NCI-H2029 (cell line): ENCODE measurements at regions not wholly inside any gene's neighbourhood (a gene's known extent, or its start where the extent isn't known, plus 50 kb on each side); places are given as distances from the start of the nearest gene placed in this dataset.

Experiments used
- DNase-seq: peaks from one replicate; lab custom pipeline; 2025; lab: John Stamatoyannopoulos, UW

GRCh38 chr6:50217841-50218240, 168.1 kb upstream of the DEFB112 start:
- DNase-seq: no peak

- DNase-seq: no peak
Observed at GRCh38 chr6:50236164-50236563, 186.4 kb upstream of the DEFB112 start.

GRCh38 chr6:50239853-50240252, 190.1 kb upstream of the DEFB112 start:
- DNase-seq: no peak

GRCh38 chr6:50240986-50241385, 191.3 kb upstream of the DEFB112 start:
- DNase-seq: no peak

- DNase-seq: no peak
Observed at GRCh38 chr6:50249493-50249892, 199.8 kb upstream of the DEFB112 start.

- DNase-seq: no peak
Observed at GRCh38 chr6:50257322-50257721, 207.6 kb upstream of the DEFB112 start.

GRCh38 chr6:50259903-50260302, 210.2 kb upstream of the DEFB112 start:
- DNase-seq: no peak

- no peak for DNase-seq
Observed at GRCh38 chr6:50264995-50265571, 215.4 kb upstream of the DEFB112 start.

- DNase-seq: no peak
Observed at GRCh38 chr6:50270415-50270814, 220.7 kb upstream of the DEFB112 start.

- DNase-seq: no peak
Observed at GRCh38 chr6:50271266-50271665, 221.5 kb upstream of the DEFB112 start.

GRCh38 chr6:50271817-50272216, 222.1 kb upstream of the DEFB112 start:
- DNase-seq: no peak

- no peak for DNase-seq
Observed at GRCh38 chr6:50272611-50273010, 222.9 kb upstream of the DEFB112 start.

GRCh38 chr6:50276771-50277261, 227.1 kb upstream of the DEFB112 start:
- no peak for DNase-seq

GRCh38 chr6:50277774-50278173, 228.0 kb upstream of the DEFB112 start:
- no peak for DNase-seq

GRCh38 chr6:50278663-50279062, 228.9 kb upstream of the DEFB112 start:
- no peak for DNase-seq

GRCh38 chr6:50285735-50286134, 236.0 kb upstream of the DEFB112 start:
- DNase-seq: no peak

- DNase-seq: no peak
Observed at GRCh38 chr6:50288241-50288640, 238.5 kb upstream of the DEFB112 start.

GRCh38 chr6:50288881-50289280, 239.2 kb upstream of the DEFB112 start:
- no peak for DNase-seq

- no peak for DNase-seq
Observed at GRCh38 chr6:50289366-50289765, 239.6 kb upstream of the DEFB112 start.

GRCh38 chr6:50301307-50301706, 251.6 kb upstream of the DEFB112 start:
- no peak for DNase-seq

- DNase-seq: no peak
Observed at GRCh38 chr6:50305660-50306059, 255.9 kb upstream of the DEFB112 start.

GRCh38 chr6:50318536-50318935, 268.8 kb upstream of the DEFB112 start:
- DNase-seq: no peak

GRCh38 chr6:50330347-50330746, 280.6 kb upstream of the DEFB112 start:
- DNase-seq: no peak

GRCh38 chr6:50330963-50331362, 281.2 kb upstream of the DEFB112 start:
- DNase-seq: no peak

- no peak for DNase-seq
Observed at GRCh38 chr6:50333696-50334095, 284.0 kb upstream of the DEFB112 start.
